ENCODE measurements at regions not wholly inside any gene's neighbourhood (a gene's known extent, or its start where the extent isn't known, plus 50 kb on each side); places are given as distances from the start of the nearest gene placed in this dataset.

DNA sequence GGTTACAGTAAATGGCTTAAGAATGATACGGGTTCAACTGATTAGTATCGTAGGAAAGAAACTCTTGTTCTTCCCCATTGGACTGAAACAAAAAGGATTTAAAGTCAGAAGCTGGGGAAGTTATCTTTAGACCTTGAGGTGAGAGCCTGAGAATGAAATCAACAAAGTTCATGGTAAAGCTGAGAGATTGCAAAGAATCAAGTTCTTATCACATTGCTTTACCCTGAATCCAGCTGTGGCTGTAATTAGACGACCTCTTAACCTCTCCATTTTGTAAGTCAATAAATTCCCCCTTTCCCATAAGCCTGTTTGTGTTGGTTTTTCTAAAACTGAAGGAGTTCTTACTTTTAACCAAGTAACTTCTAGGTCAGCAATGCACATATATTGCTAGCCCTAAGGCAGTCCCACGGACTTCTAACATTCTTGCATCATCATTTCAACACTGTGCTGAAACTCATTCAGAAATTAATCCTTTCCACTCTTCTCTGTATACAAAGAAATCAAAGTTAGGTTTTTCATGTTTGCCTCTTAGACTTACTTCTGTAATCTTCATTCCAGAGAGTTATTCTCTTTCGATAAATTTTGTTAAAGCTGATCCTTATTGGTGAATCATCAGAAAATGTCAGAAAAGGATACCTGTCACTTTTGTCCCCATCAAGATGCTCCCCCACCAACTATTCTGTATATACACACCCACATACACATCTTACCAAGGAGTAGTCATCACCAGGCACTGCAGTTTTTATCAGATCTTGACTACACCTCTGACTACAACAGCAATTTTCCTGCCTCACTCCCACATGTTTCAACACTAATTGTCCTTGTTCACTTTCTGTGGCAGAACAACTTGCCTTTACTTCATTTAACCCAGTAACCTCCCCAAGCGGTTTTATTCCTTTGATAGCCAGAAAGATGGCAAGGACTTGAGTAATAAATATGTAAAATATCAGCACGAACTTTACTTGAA is 77.9 kb upstream of the STK26 start:
- TF ChIP-seq, protein P1, sequence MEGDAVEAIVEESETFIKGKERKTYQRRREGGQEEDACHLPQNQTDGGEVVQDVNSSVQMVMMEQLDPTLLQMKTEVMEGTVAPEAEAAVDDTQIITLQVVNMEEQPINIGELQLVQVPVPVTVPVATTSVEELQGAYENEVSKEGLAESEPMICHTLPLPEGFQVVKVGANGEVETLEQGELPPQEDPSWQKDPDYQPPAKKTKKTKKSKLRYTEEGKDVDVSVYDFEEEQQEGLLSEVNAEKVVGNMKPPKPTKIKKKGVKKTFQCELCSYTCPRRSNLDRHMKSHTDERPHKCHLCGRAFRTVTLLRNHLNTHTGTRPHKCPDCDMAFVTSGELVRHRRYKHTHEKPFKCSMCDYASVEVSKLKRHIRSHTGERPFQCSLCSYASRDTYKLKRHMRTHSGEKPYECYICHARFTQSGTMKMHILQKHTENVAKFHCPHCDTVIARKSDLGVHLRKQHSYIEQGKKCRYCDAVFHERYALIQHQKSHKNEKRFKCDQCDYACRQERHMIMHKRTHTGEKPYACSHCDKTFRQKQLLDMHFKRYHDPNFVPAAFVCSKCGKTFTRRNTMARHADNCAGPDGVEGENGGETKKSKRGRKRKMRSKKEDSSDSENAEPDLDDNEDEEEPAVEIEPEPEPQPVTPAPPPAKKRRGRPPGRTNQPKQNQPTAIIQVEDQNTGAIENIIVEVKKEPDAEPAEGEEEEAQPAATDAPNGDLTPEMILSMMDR (CRISPR knock-in tag; IDR thresholded peaks at IDR 0.05), result no peak
- no peak for TF ChIP-seq ADNP (CRISPR knock-in tag; IDR thresholded peaks at IDR 0.05)
- TF ChIP-seq REST (IDR thresholded peaks at IDR 0.05; ENCODE audit: borderline replicate concordance in 1 of 2, low read depth in 1 of 2, low read length in 2 of 2), result no peak
- TF ChIP-seq MYC (CRISPR knock-in tag; IDR thresholded peaks at IDR 0.05; ENCODE audit: borderline replicate concordance), result no peak
- TF ChIP-seq NCOA2 (CRISPR knock-in tag; IDR thresholded peaks at IDR 0.05), result no peak
- no peak for TF ChIP-seq ZNF674 (CRISPR knock-in tag; IDR thresholded peaks at IDR 0.05; ENCODE audit: low read depth)
- no peak for TF ChIP-seq PHF20 (CRISPR knock-in tag; IDR thresholded peaks at IDR 0.05)
- TF ChIP-seq POLR2A (IDR thresholded peaks at IDR 0.05; ENCODE audit: insufficient read depth in 1 of 2, low read depth in 2 of 2, low read length in 2 of 2), result no peak

Data from HepG2 (cell line).